GM13977 (cell line): ENCODE measurements at regions not wholly inside any gene's neighbourhood (a gene's known extent, or its start where the extent isn't known, plus 50 kb on each side); places are given as distances from the start of the nearest gene placed in this dataset.

Experiments
- DNase-seq: peaks from one replicate; pipeline ENCODE4 v3.0.0; 2012; ENCODE audit warnings: low spot score
- CTCF ChIP-seq: IDR thresholded peaks from 2 replicates; pipeline ENCODE4 v1.5.1; 2012; ENCODE audit warnings: mild to moderate bottlenecking, control low read depth; ENCODE audit not compliant: insufficient read depth; ENCODE audit errors: extremely low read depth, missing control alignments
- in situ Hi-C: fragments of 300-500 bp; cut with MboI; formaldehyde crosslinking; loops from one replicate; pipeline ENCODE4 v1.12.0; 2022; ENCODE audit warnings: low sequenced_read_pairs, low pct_unique_long_range_greater_than_20kb, mixed read lengths, inconsistent platforms; ENCODE audit not compliant: unreplicated experiment

- no peak for DNase-seq
- in situ Hi-C loops, result no loop called here
- no peak for TF ChIP-seq CTCF
Measured at GRCh38 chr7:81608748-81609382, 161.0 kb downstream of the HGF start.

DNA sequence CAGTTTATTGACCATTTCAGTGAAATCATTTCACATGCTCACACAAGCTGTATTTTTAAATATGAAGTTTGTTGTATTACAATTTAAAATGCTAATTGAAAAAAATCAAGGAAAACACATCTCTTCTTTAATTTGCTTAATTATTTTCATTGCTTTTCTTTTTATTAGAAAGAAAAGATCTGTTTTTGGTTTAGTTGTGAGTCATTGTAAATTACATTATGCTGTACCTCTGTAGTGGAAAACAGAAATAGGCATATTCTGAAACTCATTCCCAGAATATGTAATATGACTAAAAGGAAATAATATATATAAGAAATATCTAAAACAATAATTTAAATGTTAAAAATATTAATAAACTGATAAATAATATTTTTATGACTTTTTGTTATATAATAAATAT, 161.9 kb downstream of the HGF start:
- DNase-seq, result no peak
- no peak for TF ChIP-seq CTCF
- in situ Hi-C loops, result no loop called here

GRCh38 chr7:81606078-81606863, 163.6 kb downstream of the HGF start:
- in situ Hi-C loops, result no loop called here
- DNase-seq, result no peak
- no peak for TF ChIP-seq CTCF

- no peak for TF ChIP-seq CTCF
- no peak for DNase-seq
- in situ Hi-C loops, result no loop called here
Measured at GRCh38 chr7:81605493-81605892, 164.4 kb downstream of the HGF start.

DNA sequence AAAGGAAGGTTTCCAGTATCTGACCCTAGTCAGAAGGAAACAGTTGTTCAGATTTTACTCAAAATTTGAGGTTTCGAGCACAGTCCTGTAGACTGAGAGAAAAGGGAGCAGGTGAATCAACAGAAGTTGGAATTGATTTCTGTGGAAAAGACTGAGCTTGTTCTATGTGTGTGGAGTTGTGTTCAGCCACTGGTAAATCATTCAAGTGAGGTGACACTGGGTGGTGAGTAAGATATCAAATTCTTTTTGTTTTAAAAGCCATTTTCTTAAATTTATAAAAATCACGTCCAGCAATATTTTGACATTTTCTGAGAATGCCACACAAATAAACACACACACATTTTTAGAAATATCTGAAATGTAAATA, 165.1 kb downstream of the HGF start:
- TF ChIP-seq CTCF, result no peak
- in situ Hi-C loops, result no loop called here
- DNase-seq, result no peak

- DNase-seq, result no peak
- in situ Hi-C loops, result no loop called here
- no peak for TF ChIP-seq CTCF
Measured at GRCh38 chr7:81604075-81604807, 165.6 kb downstream of the HGF start.
